Activated CD4-positive, alpha-beta T cell treated with anti-CD3 and anti-CD28 coated beads, Interleukin-2, amount 10 ng/mL, durations not matched to agents 7 days and 5 days (primary cell): ENCODE measurements at regions not wholly inside any gene's neighbourhood (a gene's known extent, or its start where the extent isn't known, plus 50 kb on each side); places are given as distances from the start of the nearest gene placed in this dataset.

Experiments
- CTCF ChIA-PET: fragments of 350-600 bp; sonication (Branson Sonifier 250); formaldehyde crosslinking; loops from one replicate; lab custom pipeline; 2021; ENCODE audit warnings: antibody characterized with exemption; lab: Charles Lee
- POLR2A ChIA-PET: fragments of 350-600 bp; sonication (Branson Sonifier 250); formaldehyde crosslinking; loops from one replicate; lab custom pipeline; 2021; ENCODE audit warnings: antibody characterized with exemption; lab: Charles Lee
- DNase-seq: peaks from one replicate; pipeline ENCODE4 v3.0.0-alpha.2; 2020
- H3K27ac Mint-ChIP-seq: one replicate; pipeline ENCODE4 v1.8.0; 2021; ENCODE audit warnings: mild to moderate bottlenecking, moderate library complexity, mixed read lengths
- H3K27me3 Mint-ChIP-seq: one replicate; pipeline ENCODE4 v1.8.0; 2021; ENCODE audit warnings: mixed read lengths
- H3K36me3 Mint-ChIP-seq: one replicate; pipeline ENCODE4 v1.8.0; 2021; ENCODE audit warnings: low read depth, mixed read lengths
- H3K4me1 Mint-ChIP-seq: one replicate; pipeline ENCODE4 v1.8.0; 2021; ENCODE audit warnings: mixed read lengths
- H3K4me3 Mint-ChIP-seq: one replicate; pipeline ENCODE4 v1.8.0; 2021; ENCODE audit warnings: mild to moderate bottlenecking, moderate library complexity, mixed read lengths
- H3K9me3 Mint-ChIP-seq: one replicate; pipeline ENCODE4 v1.8.0; 2021; ENCODE audit warnings: mixed read lengths

DNA sequence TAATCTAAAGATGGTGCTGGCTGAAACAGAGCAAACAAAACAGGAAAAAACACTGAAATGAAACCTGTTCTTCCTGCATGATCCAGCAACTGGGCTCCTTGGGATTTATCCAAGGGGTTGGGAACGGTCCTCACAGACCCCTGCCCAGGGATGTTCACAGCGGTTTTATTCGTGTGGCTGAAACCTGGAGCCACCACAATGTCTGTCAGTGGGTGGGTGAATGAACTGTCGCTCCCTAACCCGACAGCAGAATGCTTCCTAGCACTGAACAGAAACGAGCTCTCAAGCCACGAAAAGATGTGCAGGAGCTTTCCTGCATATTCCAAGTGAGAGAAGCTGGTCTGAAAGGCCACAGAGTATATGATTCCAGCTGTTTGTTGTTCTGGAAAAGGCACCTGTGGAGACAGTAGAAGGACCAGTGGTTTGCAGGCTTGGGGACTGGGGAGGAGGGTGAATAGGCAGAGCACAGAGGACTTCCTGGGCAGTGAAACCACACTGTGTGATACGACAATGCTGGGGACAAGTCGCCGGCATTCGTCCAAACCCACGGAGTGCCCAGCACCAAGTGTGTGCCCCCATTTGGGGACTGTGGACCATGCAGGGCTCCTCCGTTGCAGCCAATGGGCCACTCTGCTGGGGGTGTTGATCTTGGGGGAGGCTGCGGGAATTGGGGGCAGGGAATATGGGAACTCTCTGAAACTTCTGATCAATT, 73.9 kb downstream of the TEX29 start:
- H3K4me1 Mint-ChIP-seq = peaks cover 6% of the 10 kb centered on the region
- POLR2A ChIA-PET = no interaction called here
- CTCF ChIA-PET = no interaction called here
- no peak overlapping the region for H3K4me3 Mint-ChIP-seq
- H3K27me3 Mint-ChIP-seq = no peaks in the 10 kb centered on the region
- DNase-seq = no peak
- no peaks in the 10 kb centered on the region for H3K36me3 Mint-ChIP-seq
- H3K9me3 Mint-ChIP-seq = no peaks in the 10 kb centered on the region
- no peak overlapping the region for H3K27ac Mint-ChIP-seq

DNA sequence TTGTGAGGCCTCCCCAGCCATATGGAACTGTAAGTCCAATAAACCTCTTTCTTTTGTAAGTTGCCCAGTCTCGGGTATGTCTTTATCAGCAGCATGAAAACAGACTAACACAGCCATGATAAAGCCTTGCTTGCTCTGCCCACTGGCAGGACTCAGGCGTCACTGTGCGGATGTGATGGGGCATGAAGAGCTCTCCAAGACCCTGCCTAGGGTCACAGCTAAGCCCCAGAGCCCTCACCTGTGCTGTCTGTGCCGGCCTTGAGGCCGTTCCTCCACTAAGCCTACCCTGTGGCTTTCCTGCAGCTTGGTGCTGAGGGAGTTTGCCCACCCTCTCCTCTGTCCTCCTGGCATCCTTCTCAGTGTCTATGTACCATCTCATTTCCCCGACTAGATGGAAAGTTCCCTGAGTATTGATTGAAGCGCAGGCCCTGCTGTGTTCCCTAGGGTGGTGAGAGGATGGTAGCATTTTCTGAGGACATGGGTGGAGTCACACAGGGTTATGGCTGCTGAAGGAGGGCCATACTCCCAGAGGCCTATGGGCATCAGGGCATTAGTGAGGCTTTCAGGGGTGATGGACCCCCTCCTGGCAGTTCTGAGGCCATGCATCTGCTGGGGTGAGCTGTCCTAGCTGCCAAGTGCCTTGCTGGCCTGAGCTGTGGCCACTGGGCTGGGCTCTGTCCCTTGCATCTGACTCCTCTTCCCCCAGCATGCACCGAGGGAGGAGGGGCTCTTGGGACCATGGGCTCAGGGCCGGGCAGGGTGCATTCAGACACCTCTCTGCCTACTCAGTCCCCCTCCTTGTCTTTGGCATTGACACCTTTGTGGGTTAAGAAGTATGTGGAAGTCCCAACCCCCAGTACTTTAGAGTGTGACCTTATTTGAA, 75.3 kb downstream of the TEX29 start:
- DNase-seq = no peak
- H3K9me3 Mint-ChIP-seq = no peaks in the 10 kb centered on the region
- no peaks in the 10 kb centered on the region for H3K27me3 Mint-ChIP-seq
- H3K4me3 Mint-ChIP-seq = no peak overlapping the region
- ChIA-PET CTCF (no interaction called here), POLR2A (no interaction called here)
- no peaks in the 10 kb centered on the region for H3K36me3 Mint-ChIP-seq
- H3K27ac Mint-ChIP-seq = no peak overlapping the region
- H3K4me1 Mint-ChIP-seq = no peaks in the 10 kb centered on the region

DNA sequence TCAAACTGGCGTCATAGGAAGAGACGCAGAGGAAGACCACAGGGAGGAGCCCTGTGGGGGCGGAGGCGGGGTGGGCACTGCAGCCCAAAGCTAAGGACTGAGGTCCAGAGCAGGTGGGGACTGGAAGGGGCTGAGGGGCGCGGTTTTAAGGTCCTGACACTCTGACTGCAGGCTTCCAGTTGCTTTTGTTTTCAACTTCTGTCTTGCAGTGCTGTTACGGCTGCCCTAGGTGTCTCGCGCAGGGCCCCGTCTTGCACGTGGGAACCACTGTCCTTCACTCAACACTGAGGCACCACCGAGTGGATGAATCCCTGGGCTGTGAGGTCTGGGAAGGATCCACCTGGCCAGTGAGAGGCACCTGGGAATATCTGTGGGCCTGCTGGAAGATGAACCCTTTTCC, 76.0 kb downstream of the TEX29 start:
- H3K9me3 Mint-ChIP-seq = no peaks in the 10 kb centered on the region
- POLR2A ChIA-PET = no interaction called here
- CTCF ChIA-PET = no interaction called here
- no peaks in the 10 kb centered on the region for H3K27me3 Mint-ChIP-seq
- H3K4me3 Mint-ChIP-seq = no peak overlapping the region
- no peak for DNase-seq
- H3K27ac Mint-ChIP-seq = no peak overlapping the region
- no peaks in the 10 kb centered on the region for H3K4me1 Mint-ChIP-seq
- H3K36me3 Mint-ChIP-seq = no peaks in the 10 kb centered on the region

DNA sequence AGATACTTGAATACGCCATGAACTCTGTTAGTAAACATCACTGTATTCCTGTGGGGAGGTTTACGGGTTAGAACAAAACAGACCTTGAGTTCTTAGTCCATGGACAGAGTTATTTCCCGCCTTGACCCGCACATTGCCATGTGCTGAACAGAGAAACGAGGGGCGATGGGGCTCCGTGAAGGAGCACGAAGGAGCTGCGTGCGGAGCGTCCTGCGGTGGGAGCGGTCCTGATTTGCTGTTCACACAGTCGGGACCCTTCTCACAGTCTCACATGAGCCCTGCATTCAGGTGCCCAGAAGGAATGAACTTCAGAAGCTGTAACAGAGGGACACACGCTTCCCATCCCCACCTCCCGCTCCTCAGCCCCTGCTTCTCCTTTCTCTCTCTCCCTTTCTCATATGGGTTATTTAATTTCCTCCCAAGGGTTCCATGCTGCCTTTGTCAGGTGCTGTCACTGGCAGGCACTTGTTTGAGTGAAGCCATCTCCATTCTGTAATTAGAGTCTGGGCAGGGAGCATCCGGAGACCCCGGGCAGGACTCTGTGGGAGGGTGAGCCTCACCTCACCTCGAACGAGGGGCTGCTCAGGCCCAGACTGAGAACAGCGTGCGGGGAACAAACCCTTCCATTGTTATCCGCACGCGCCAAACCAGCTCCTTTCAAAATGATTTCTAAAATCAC, 76.9 kb downstream of the TEX29 start:
- DNase-seq = no peak
- H3K4me3 Mint-ChIP-seq = no peak overlapping the region
- no peaks in the 10 kb centered on the region for H3K27me3 Mint-ChIP-seq
- ChIA-PET POLR2A (no interaction called here), CTCF (interaction anchor here (1.2 kb wide), 1 partner anchor 9 kb away, joined by 3 read pairs; no protein-coding TSS in a partner anchor)
- H3K4me1 Mint-ChIP-seq = no peaks in the 10 kb centered on the region
- no peaks in the 10 kb centered on the region for H3K36me3 Mint-ChIP-seq
- no peak overlapping the region for H3K27ac Mint-ChIP-seq
- no peaks in the 10 kb centered on the region for H3K9me3 Mint-ChIP-seq

DNA sequence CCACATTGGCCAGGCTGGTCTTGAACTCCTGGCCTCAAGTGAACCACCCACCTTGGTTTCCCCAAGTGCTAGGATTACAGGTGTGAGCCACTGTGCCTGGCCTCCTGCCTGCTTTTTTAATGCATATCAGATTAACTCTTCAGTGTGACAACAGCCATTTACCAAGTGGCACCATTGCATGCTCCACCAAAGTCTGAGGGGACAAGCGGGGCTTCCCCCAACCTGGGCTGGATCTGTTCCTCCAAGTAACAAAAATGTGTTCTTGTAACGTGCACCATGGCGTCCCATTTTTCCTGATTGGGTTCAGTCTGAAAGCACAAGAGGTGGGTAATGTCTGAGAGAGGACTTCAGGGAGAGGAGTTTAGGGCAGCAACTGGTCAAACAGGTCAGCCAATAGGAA, 77.8 kb downstream of the TEX29 start:
- CTCF ChIA-PET = interaction anchor here (1.2 kb wide), 1 partner anchor 9 kb away, joined by 3 read pairs; no protein-coding TSS in a partner anchor
- DNase-seq = no peak
- no peaks in the 10 kb centered on the region for H3K27me3 Mint-ChIP-seq
- H3K4me3 Mint-ChIP-seq = no peak overlapping the region
- POLR2A ChIA-PET = no interaction called here
- H3K36me3 Mint-ChIP-seq = no peaks in the 10 kb centered on the region
- no peaks in the 10 kb centered on the region for H3K4me1 Mint-ChIP-seq
- no peaks in the 10 kb centered on the region for H3K9me3 Mint-ChIP-seq
- no peak overlapping the region for H3K27ac Mint-ChIP-seq

DNA sequence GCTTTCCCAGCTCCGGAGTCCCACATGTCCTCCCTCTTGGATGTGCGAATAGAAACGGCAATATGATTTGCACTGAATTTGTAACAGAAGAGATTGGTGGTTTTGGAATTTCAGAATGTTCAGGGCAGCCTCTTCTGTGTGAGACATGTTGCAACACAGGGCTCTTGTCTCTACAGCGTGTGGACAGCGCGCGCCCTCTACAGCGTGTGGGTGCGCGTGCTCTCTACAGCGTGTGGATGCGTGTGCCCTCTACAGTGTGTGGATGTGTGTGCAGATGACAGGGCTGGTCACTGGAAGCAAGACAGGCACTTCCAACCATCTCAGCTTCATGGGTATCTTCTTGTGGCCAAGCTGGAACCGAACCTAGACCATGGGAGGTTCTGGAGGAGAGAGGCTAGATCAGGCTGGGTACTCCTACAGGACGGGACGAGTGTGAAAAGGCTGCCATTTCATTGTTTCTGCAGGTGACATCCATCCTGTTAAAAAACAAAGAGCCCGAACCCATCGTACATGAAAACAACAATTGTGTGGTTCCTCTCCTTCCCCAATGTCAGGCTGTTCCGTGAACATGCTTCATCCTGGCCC, 78.4 kb downstream of the TEX29 start:
- no peaks in the 10 kb centered on the region for H3K4me1 Mint-ChIP-seq
- no peak for DNase-seq
- H3K9me3 Mint-ChIP-seq = no peaks in the 10 kb centered on the region
- H3K27ac Mint-ChIP-seq = no peak overlapping the region
- POLR2A ChIA-PET = no interaction called here
- H3K27me3 Mint-ChIP-seq = no peaks in the 10 kb centered on the region
- H3K36me3 Mint-ChIP-seq = no peaks in the 10 kb centered on the region
- CTCF ChIA-PET = interaction anchor here (1.2 kb wide), 1 partner anchor 8 kb away, joined by 3 read pairs; no protein-coding TSS in a partner anchor
- H3K4me3 Mint-ChIP-seq = no peak overlapping the region

DNA sequence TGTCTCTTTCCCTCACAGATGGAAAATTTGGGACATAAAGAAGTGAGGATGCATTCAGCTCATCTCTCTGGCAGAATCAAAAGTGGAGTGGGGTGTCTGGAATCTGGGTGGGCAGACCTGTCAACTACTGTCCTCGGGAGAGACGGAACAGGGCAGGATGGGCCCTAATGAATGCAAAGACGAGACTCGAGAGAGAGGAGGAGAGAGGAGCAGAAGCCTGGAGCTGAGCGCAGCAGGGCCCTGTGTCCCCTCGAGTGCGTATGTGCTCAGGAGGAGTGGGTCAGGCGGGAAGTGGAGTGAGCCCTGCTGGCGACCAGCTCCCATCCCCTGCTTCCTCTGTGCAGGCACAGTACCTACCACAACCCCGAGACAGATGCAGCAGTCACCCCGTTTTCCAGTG, 78.9 kb downstream of the TEX29 start:
- no peaks in the 10 kb centered on the region for H3K36me3 Mint-ChIP-seq
- no peak overlapping the region for H3K4me3 Mint-ChIP-seq
- H3K27ac Mint-ChIP-seq = no peak overlapping the region
- no peaks in the 10 kb centered on the region for H3K9me3 Mint-ChIP-seq
- no peaks in the 10 kb centered on the region for H3K4me1 Mint-ChIP-seq
- H3K27me3 Mint-ChIP-seq = no peaks in the 10 kb centered on the region
- DNase-seq = no peak
- ChIA-PET POLR2A (no interaction called here), CTCF (no interaction called here)

DNA sequence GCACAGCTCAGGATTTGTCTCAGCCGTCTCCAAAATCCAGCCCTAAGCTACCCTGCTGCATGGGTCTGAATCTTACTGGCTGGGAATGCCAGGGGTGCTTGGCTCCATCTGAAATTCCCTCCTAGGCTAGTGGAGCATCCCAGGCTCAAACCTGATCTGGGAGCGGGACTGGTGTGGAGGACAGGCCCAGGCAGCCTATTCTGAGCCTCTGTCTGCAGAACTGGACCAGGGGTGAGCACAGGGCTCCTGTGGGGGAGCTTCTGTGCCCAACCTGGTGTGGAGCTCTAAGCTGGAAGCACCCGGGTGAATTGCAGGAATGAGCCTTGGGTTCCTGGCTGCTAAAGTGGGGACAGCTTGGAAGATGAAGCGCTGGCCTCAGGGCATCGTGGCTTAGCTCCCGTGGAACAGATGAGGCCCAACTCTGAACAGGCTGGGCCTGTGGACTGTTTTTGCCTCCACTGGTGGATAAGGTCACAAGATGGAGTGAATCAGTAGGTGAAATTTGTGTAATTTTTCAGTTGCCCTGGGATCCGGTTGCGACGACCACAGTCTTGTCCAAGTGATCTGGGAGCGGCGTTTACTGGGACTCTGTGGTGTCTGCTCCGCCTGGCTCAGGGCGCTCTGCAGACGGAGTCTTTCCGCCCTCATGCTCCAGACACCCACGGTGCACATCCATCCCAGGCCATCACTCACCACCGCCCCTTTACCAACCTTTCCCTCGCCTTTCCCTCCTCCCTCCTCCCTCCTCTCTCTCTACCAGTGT, 79.5 kb downstream of the TEX29 start:
- Mint-ChIP-seq H3K27ac (no peak overlapping the region), H3K27me3 (no peaks in the 10 kb centered on the region), H3K4me3 (no peak overlapping the region), H3K4me1 (no peaks in the 10 kb centered on the region), H3K36me3 (no peaks in the 10 kb centered on the region), H3K9me3 (no peaks in the 10 kb centered on the region)
- POLR2A ChIA-PET = no interaction called here
- DNase-seq = no peak
- CTCF ChIA-PET = no interaction called here

DNA sequence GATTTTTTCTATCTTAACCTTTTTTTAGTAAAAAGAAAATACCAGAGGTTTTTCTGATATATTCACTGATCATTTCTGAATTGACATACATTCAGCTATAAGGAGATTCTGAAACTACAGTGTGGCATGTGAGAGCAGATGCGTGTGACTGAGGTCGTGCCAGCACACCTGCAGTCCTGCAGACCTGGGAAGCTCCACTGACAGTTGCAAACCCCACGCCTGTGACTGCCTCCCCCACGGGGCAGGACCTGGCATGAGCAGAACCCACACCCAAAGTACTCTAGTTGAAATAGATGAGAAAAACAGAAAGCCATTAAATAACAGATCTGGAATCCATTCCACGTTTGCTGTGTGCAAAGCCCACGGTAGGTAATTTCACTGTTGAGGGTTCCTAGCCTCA, 80.7 kb downstream of the TEX29 start:
- Mint-ChIP-seq H3K4me3 (no peak overlapping the region), H3K27ac (no peak overlapping the region), H3K27me3 (no peaks in the 10 kb centered on the region), H3K4me1 (no peaks in the 10 kb centered on the region), H3K9me3 (no peaks in the 10 kb centered on the region), H3K36me3 (no peaks in the 10 kb centered on the region)
- CTCF ChIA-PET = no interaction called here
- POLR2A ChIA-PET = no interaction called here
- DNase-seq = no peak

DNA sequence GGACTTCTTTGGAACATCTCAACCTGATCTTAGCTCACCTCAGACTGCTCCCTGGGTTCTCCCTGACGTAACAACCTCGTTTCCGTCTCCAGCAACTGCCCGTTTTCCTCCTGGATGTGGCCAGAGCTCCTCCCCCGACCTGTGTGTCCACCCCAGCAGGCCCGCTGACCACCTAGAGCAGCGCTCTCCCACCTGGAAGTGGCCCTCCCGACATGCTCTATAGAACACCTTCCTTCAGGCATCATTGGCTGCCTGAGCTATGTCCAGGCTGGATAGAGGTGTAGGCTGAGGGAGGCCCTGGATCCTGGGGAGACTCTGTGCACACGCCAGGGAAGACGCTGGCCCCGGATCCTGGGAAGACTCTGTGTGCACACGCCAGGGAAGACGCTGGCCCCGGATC, 81.3 kb downstream of the TEX29 start:
- POLR2A ChIA-PET = no interaction called here
- H3K36me3 Mint-ChIP-seq = no peaks in the 10 kb centered on the region
- H3K4me1 Mint-ChIP-seq = no peaks in the 10 kb centered on the region
- CTCF ChIA-PET = no interaction called here
- no peaks in the 10 kb centered on the region for H3K9me3 Mint-ChIP-seq
- H3K4me3 Mint-ChIP-seq = no peak overlapping the region
- no peak overlapping the region for H3K27ac Mint-ChIP-seq
- H3K27me3 Mint-ChIP-seq = no peaks in the 10 kb centered on the region
- no peak for DNase-seq

DNA sequence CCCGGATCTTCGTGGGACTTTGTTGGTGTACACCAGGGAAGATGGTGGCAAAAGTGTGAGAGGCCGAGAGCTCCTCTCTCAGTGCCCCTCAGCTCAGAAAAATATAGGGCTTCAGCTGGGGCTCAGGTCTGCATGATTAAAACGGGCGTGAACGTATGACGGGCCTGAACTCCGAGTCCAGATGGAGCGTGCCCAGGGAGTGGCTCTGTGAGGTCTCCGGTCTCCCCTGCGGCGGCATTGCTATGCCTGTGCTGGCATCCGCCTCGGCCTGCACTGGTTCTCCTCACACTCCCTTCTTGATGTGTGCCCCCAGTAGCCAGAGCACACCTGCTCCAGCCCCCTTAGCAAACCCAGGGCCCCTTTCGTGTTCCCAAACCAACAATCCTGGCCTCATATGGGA, 82.0 kb downstream of the TEX29 start:
- no peak overlapping the region for H3K4me3 Mint-ChIP-seq
- CTCF ChIA-PET = no interaction called here
- DNase-seq = no peak
- no peaks in the 10 kb centered on the region for H3K4me1 Mint-ChIP-seq
- no peaks in the 10 kb centered on the region for H3K9me3 Mint-ChIP-seq
- POLR2A ChIA-PET = no interaction called here
- no peak overlapping the region for H3K27ac Mint-ChIP-seq
- no peaks in the 10 kb centered on the region for H3K27me3 Mint-ChIP-seq
- H3K36me3 Mint-ChIP-seq = no peaks in the 10 kb centered on the region

DNA sequence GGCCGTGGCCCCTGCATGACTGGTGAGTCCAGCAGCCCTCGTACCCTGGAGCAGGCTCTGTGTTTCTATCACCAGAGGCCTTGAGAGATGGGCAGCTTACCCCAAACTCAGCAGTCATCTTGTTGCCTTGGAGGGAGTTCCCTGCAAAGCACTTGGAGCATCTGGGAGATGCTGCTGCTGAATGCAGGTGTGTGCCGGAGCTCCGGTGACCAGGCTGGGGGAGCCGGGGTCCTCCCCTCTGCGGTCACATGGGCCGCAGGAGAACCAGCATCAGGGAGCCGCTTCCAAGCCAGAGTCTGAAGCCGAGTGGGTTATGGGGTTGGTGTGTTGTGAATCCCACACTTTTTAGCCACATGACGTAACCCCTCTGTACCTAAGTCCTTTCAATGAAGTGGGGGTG, 82.8 kb downstream of the TEX29 start:
- H3K27me3 Mint-ChIP-seq = no peaks in the 10 kb centered on the region
- H3K4me1 Mint-ChIP-seq = no peaks in the 10 kb centered on the region
- H3K36me3 Mint-ChIP-seq = no peaks in the 10 kb centered on the region
- H3K9me3 Mint-ChIP-seq = no peaks in the 10 kb centered on the region
- no peak overlapping the region for H3K4me3 Mint-ChIP-seq
- no peak overlapping the region for H3K27ac Mint-ChIP-seq
- POLR2A ChIA-PET = no interaction called here
- no peak for DNase-seq
- CTCF ChIA-PET = no interaction called here
